BE2C (cell line): ENCODE measurements at regions not wholly inside any gene's neighbourhood (a gene's known extent, or its start where the extent isn't known, plus 50 kb on each side); places are given as distances from the start of the nearest gene placed in this dataset.
"Not testable (repeated sequence)": the region's sequence is repeated elsewhere in the genome, so short reads cannot be mapped to it uniquely, and the experiment has no call there.

Experiments used
- DNase-seq: peaks from one replicate; pipeline ENCODE4 v3.0.0-alpha.2; 2020
- H3K27me3 ChIP-seq: fragments of 250-450 bp; sonication (Bioruptor Pico); 2 replicates; pipeline ENCODE4 v1.5.1; 2020; ENCODE audit warnings: mild to moderate bottlenecking
- H3K36me3 ChIP-seq: fragments of 250-450 bp; sonication (Bioruptor Pico); 2 replicates; pipeline ENCODE4 v1.5.1; 2020; ENCODE audit warnings: mild to moderate bottlenecking
- H3K4me1 ChIP-seq: fragments of 250-450 bp; sonication (Bioruptor Pico); 2 replicates; pipeline ENCODE4 v1.5.1; 2020
- H3K4me3 ChIP-seq: 2 replicates; pipeline ENCODE4 v1.5.1; 2011; ENCODE audit warnings: low read depth, low read length
- H3K9me3 ChIP-seq: fragments of 250-450 bp; sonication (Bioruptor Pico); 2 replicates; pipeline ENCODE4 v1.5.1; 2020
- TF ChIP-seq, protein P1 (sequence below): IDR thresholded peaks from 2 replicates; pipeline ENCODE4 v1.5.1; 2012; ENCODE audit warnings: mild to moderate bottlenecking, low read depth, low read length

DNA sequence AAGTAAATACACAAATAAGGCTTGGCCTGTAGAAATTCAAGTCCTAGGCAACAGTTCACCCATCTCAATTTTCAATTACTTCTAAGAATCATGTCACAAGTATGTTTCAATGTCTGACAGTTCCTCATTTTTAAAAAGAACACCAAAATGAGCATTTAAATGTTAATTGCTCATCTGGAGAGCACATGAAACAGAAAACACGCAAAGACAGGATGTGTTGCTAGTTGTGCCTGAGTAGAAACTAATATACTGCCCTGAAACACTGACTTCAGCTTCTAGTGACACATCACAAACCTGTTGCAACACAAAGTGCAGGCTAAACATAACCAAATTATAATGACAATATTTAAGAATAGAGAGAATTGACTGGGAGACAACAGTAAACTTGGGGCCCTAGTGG, 167.3 kb upstream of the THBS1 start:
- Histone ChIP-seq H3K27me3 (no peaks in the 10 kb centered on the region), H3K4me3 (no peak overlapping the region), H3K9me3 (no peaks in the 10 kb centered on the region), H3K4me1 (no peaks in the 10 kb centered on the region), H3K36me3 (no peaks in the 10 kb centered on the region)
- TF ChIP-seq, protein P1, sequence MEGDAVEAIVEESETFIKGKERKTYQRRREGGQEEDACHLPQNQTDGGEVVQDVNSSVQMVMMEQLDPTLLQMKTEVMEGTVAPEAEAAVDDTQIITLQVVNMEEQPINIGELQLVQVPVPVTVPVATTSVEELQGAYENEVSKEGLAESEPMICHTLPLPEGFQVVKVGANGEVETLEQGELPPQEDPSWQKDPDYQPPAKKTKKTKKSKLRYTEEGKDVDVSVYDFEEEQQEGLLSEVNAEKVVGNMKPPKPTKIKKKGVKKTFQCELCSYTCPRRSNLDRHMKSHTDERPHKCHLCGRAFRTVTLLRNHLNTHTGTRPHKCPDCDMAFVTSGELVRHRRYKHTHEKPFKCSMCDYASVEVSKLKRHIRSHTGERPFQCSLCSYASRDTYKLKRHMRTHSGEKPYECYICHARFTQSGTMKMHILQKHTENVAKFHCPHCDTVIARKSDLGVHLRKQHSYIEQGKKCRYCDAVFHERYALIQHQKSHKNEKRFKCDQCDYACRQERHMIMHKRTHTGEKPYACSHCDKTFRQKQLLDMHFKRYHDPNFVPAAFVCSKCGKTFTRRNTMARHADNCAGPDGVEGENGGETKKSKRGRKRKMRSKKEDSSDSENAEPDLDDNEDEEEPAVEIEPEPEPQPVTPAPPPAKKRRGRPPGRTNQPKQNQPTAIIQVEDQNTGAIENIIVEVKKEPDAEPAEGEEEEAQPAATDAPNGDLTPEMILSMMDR: no peak
- no peak for DNase-seq

DNA sequence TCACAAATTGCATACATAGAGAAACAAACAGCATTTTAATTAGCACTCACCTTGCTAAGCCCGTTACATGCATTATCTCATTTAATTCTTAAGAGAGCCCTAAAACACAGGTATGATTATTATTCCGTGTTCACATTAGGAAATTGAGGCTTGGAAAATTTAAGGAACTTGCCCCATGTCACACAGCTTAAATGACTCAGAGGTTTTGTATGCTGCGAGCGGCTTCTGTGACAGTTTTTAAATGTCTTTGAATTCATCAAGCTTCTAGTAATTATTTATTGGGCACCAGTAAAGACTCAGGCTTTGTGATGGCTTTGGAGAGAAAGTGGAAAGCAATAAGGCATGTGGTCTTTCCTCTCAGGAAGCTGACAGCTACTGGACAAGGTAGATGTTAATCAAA, 166.7 kb upstream of the THBS1 start:
- TF ChIP-seq, protein P1: no peak
- DNase-seq: no peak
- no peak overlapping the region for H3K4me3 ChIP-seq

DNA sequence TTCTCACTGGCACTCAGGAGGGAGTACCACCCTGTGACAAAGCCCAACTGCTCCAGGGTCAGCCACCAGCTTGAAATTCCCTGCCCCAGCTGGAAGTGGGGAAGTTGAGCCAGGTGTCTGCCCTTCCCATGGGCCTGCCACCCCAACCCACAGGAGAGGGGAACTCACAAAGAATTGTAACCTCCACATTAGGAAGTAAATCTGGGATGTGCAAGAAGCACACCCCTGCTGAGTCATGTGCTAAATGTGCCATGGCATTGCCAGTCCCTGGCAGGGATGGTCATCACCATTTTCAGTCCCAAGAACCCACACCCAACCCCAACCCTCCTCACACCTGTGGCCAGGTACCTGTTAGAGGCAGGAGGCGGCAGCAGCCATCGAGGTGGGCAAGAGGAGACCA, 165.2 kb upstream of the THBS1 start:
- Histone ChIP-seq H3K27me3 (no peaks in the 10 kb centered on the region), H3K4me1 (no peaks in the 10 kb centered on the region), H3K36me3 (no peaks in the 10 kb centered on the region), H3K9me3 (no peaks in the 10 kb centered on the region), H3K4me3 (no peak overlapping the region)
- DNase-seq: no peak
- TF ChIP-seq, protein P1: no peak

More for the DNA sequence above, 166.7 kb upstream of the THBS1 start:
- no peaks in the 10 kb centered on the region for H3K4me1 ChIP-seq
- H3K36me3 ChIP-seq: no peaks in the 10 kb centered on the region
- no peaks in the 10 kb centered on the region for H3K9me3 ChIP-seq
- H3K27me3 ChIP-seq: no peaks in the 10 kb centered on the region

DNA sequence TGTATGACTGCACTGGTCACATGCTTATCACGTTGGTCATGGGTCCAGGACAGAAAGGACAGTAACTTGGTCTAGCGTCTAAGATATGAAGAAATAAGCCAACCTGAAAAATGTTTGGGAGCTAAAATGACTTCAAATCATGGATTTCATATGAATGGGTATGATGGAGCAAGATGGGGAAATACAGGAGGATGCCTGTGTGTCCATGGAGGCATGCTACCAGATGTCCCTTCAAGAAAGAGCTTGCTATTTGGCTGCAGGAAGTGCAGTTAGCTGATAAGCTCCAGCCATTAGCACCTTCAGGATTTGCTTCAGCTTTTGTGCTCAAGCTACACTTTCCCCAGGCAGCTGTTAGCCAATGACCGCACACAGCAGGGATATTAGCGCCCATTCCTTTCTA, 164.6 kb upstream of the THBS1 start:
- DNase-seq: no peak
- TF ChIP-seq, protein P1: no peak
- no peaks in the 10 kb centered on the region for H3K4me1 ChIP-seq
- H3K27me3 ChIP-seq: no peaks in the 10 kb centered on the region
- no peak overlapping the region for H3K4me3 ChIP-seq
- H3K9me3 ChIP-seq: no peaks in the 10 kb centered on the region
- H3K36me3 ChIP-seq: no peaks in the 10 kb centered on the region

DNA sequence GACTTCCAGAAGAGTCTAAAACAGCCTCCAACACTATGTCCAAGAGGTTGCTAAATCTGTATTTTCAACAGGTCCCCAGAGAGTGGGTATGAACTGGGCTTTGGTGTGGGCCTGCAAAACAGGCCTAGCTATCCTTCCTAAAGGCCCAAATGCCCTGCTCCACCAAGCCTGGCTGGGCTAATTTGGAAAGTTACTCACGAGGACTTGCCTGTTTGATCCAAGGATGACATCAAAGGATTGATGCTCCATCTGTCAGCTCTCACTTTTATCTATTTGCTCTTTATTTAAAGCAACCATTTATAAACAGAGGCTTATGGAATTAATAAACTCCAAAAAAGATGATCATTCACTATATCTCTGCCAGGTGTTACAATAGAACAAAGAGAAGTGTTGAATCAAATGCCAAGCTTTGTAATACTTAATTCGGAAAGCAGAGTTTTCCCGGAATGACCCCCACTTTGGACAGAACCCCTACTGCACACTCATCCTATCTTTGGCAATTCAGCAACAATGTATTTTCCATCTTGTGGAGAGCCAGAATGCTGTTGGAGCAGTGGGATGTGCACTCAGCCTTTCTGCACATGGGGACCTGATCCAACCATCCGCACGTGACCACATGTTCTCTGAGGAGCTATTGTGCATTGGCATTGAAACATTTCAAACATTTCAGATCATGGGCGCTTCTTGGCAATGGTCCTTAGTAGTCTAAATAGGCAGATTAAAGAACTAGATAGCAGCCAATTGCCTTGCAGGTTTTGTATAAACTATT, 163.3 kb upstream of the THBS1 start:
- Histone ChIP-seq H3K27me3 (no peaks in the 10 kb centered on the region), H3K36me3 (no peaks in the 10 kb centered on the region), H3K9me3 (no peaks in the 10 kb centered on the region), H3K4me3 (no peak overlapping the region), H3K4me1 (no peaks in the 10 kb centered on the region)
- TF ChIP-seq, protein P1: no peak
- DNase-seq: no peak

DNA sequence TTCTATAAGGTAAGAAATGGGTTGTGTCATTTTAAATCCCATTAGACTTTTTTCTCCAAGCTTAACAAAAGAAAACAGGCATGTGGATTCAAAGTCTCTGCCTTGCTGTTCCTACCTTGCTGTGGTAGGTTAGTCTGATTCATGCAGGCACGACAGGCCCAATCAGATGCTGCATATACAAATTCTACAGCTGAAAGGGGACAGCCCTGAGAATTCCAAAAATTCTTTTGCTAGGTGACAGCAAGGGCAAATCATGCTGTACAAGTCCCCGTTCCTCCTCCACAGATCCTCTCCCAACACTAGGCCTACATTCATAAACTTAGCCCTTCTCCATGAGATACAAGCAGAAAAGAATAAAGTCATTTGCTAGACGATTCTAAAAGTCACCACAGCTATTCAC, 161.2 kb upstream of the THBS1 start:
- Histone ChIP-seq H3K9me3 (no peaks in the 10 kb centered on the region), H3K4me1 (no peaks in the 10 kb centered on the region), H3K36me3 (no peaks in the 10 kb centered on the region), H3K27me3 (no peaks in the 10 kb centered on the region), H3K4me3 (no peak overlapping the region)
- TF ChIP-seq, protein P1: no peak
- DNase-seq: no peak

DNA sequence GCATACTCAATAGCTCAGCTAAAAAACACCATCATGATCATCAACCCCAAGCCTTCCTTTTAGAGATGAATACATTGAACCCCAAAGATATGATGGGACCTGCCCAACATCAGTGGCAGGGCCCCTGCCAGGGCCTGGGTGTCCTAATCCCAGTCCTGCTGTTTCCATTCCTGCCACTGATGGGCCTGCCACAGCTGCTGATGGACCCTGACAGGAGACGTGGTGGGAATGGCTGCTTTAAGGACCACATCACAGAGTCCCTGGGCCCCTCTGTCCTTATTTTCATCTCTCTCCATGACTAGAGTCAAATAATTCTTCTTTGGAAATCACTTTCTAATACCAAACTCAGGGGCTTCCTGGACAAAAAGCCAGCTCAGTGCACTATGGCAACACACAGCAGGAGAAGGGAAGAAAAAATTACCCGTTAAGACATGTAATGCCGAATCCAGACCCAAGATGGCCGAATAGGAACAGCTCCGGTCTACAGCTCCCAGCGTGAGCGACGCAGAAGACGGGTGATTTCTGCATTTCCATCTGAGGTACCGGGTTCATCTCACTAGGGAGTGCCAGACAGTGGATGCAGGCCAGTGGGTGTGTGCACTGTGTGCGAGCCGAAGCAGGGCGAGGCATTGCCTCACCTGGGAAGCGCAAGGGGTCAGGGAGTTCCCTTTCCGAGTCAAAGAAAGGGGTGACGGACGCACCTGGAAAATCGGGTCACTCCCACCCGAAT, 160.6 kb upstream of the THBS1 start:
- H3K4me1 ChIP-seq, H3K4me3 ChIP-seq, DNase-seq, H3K36me3 ChIP-seq, H3K9me3 ChIP-seq, H3K27me3 ChIP-seq: not testable (repeated sequence)

DNA sequence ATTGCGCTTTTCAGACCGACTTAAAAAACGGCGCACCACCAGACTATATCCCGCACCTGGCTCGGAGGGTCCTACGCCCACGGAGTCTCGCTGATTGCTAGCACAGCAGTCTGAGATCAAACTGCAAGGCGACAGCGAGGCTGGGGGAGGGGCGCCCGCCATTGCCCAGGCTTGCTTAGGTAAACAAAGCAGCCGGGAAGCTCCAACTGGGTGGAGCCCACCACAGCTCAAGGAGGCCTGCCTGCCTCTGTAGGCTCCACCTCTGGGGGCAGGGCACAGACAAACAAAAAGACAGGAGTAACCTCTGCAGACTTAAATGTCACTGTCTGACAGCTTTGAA, 160.1 kb upstream of the THBS1 start:
- H3K9me3 ChIP-seq, H3K4me3 ChIP-seq, H3K4me1 ChIP-seq, DNase-seq, H3K27me3 ChIP-seq, H3K36me3 ChIP-seq: not testable (repeated sequence)
